H1 (cell line): ENCODE measurements at regions not wholly inside any gene's neighbourhood (a gene's known extent, or its start where the extent isn't known, plus 50 kb on each side); places are given as distances from the start of the nearest gene placed in this dataset.

ENCODE experiments used
- CTCF ChIA-PET: fragments of 300-600 bp; sonication (Branson Sonifier 250); formaldehyde crosslinking; loops from one replicate; lab custom pipeline; 2021; ENCODE audit not compliant: partially characterized antibody; lab: Charles Lee
- POLR2A ChIA-PET: fragments of 300-600 bp; sonication (Branson Sonifier 250); formaldehyde crosslinking; loops from one replicate; lab custom pipeline; 2021; ENCODE audit warnings: inconsistent platforms; ENCODE audit not compliant: partially characterized antibody; lab: Charles Lee
- DNase-seq, 2 experiments: peaks; one replicate each; pipeline versions ENCODE4 v3.0.0 to v3.0.0-alpha.2; 2010 to 2022; ENCODE audit warnings: low spot score in 2 of 2, low read depth in 1 of 2, mixed read lengths in 1 of 2
- FAIRE-seq: peaks from 2 replicates; lab custom pipeline; 2011; peaks lifted over from hg19 to GRCh38; lab: Jason Lieb, UNC
- H2AFZ ChIP-seq: 2 replicates; pipeline ENCODE4 v1.8.1; 2012; ENCODE audit warnings: low read length, inconsistent platforms
- H2AK5ac ChIP-seq: 2 replicates; pipeline ENCODE4 v1.6.1; 2013; ENCODE audit warnings: low read depth, low read length
- H2BK120ac ChIP-seq: replicated peaks from 2 replicates; pipeline ENCODE3; 2013; ENCODE audit warnings: low read depth, low read length, inconsistent platforms
- H2BK12ac ChIP-seq: 2 replicates; pipeline ENCODE4 v1.6.1; 2013; ENCODE audit warnings: low read depth, low read length
- H2BK15ac ChIP-seq: 2 replicates; pipeline ENCODE4 v1.6.1; 2013; ENCODE audit warnings: low read length
- H2BK20ac ChIP-seq: 2 replicates; pipeline ENCODE4 v1.6.1; 2013; ENCODE audit warnings: low read length
- H2BK5ac ChIP-seq: 2 replicates; pipeline ENCODE4 v1.6.1; 2013; ENCODE audit warnings: low read depth, low read length
- H3K14ac ChIP-seq: 2 replicates; pipeline ENCODE4 v1.6.1; 2013; ENCODE audit warnings: inconsistent platforms; ENCODE audit not compliant: insufficient read length
- H3K18ac ChIP-seq: 2 replicates; pipeline ENCODE4 v1.6.1; 2013; ENCODE audit warnings: low read length; ENCODE audit errors: extremely low read depth
- H3K23ac ChIP-seq: 2 replicates; pipeline ENCODE4 v1.6.1; 2013; ENCODE audit warnings: inconsistent platforms; ENCODE audit not compliant: insufficient read length
- H3K23me2 ChIP-seq: 2 replicates; pipeline ENCODE4 v1.6.1; 2013; ENCODE audit warnings: low read depth, low read length
- H3K27ac ChIP-seq: 2 replicates; pipeline ENCODE4 v1.6.1; 2011; ENCODE audit warnings: low read depth, low read length, inconsistent platforms
- H3K27me3 ChIP-seq, 4 experiments: replicated peaks in 1 of 4; 1 replicate in 1 of 4; 2 replicates in 3 of 4; pipeline versions ENCODE4 v1.6.1 to v1.8.1; 2011 to 2013; ENCODE audit warnings: low read length in 3 of 4, mild to moderate bottlenecking in 3 of 4, inconsistent platforms in 2 of 4, mixed read lengths in 2 of 4, moderate library complexity in 1 of 4; ENCODE audit not compliant: control insufficient read depth in 3 of 4, insufficient read depth in 3 of 4; ENCODE audit errors: extremely low read depth in 1 of 4
- H3K36me3 ChIP-seq, 4 experiments: 2 replicates each; pipeline versions ENCODE4 v1.6.1 to v1.8.1; 2011 to 2013; ENCODE audit warnings: mild to moderate bottlenecking in 4 of 4, low read length in 3 of 4, moderate library complexity in 2 of 4, control low read depth in 1 of 4, inconsistent platforms in 1 of 4; ENCODE audit not compliant: insufficient read depth in 4 of 4, control insufficient read depth in 2 of 4
- H3K4ac ChIP-seq: replicated peaks from 2 replicates; pipeline ENCODE3; 2013; ENCODE audit warnings: low read length, low read depth, mixed read lengths, inconsistent platforms; ENCODE audit not compliant: insufficient read length
- H3K4me1 ChIP-seq, 4 experiments: replicated peaks in 1 of 4; 1 replicate in 1 of 4; 2 replicates in 3 of 4; pipeline versions ENCODE4 v1.6.1 to v1.8.1; 2011 to 2013; ENCODE audit warnings: low read length in 3 of 4, inconsistent platforms in 2 of 4, mixed read lengths in 1 of 4; ENCODE audit not compliant: insufficient read depth in 4 of 4, control insufficient read depth in 3 of 4
- H3K4me2 ChIP-seq, 2 experiments: 2 replicates each; pipeline versions ENCODE4 v1.6.1 to v1.8.1; 2011 to 2013; ENCODE audit warnings: low read depth in 2 of 2, low read length in 2 of 2, control low read depth in 1 of 2, inconsistent platforms in 1 of 2, mild to moderate bottlenecking in 1 of 2; ENCODE audit not compliant: insufficient read depth in 1 of 2
- H3K4me3 ChIP-seq, 4 experiments: fragments of 200-600, 300-600 bp in 1 of 4; sonication (generic), shearing (Covaris generic), sonication (Bioruptor Twin) in 1 of 4; 2 replicates each; pipeline versions ENCODE4 v1.5.1 to v1.8.1; 2011 to 2016; ENCODE audit warnings: low read length in 4 of 4, low read depth in 3 of 4, control low read depth in 2 of 4, inconsistent platforms in 2 of 4, mild to moderate bottlenecking in 2 of 4, mixed read lengths in 1 of 4, moderate library complexity in 1 of 4; ENCODE audit not compliant: insufficient read depth in 2 of 4; ENCODE audit errors: extremely low read depth in 1 of 4
- H3K56ac ChIP-seq: replicated peaks from 2 replicates; pipeline ENCODE3; 2013; ENCODE audit warnings: low read depth, mild to moderate bottlenecking, mixed read lengths, low read length, inconsistent platforms; ENCODE audit not compliant: insufficient read length
- H3K79me1 ChIP-seq: 2 replicates; pipeline ENCODE4 v1.6.1; 2013; ENCODE audit warnings: low read depth, low read length, control low read depth
- H3K79me2 ChIP-seq, 2 experiments: 2 replicates each; pipeline versions ENCODE4 v1.6.1 to v1.8.1; 2012 to 2013; ENCODE audit warnings: low read length in 2 of 2, mild to moderate bottlenecking in 2 of 2, inconsistent platforms in 1 of 2; ENCODE audit not compliant: insufficient read depth in 2 of 2, control insufficient read depth in 1 of 2
- H3K9ac ChIP-seq, 4 experiments: replicated peaks in 1 of 4; 1 replicate in 1 of 4; 2 replicates in 3 of 4; pipeline versions ENCODE4 v1.6.1 to v1.8.1; 2011 to 2013; ENCODE audit warnings: low read depth in 3 of 4, low read length in 3 of 4, control low read depth in 2 of 4, mild to moderate bottlenecking in 2 of 4, moderate library complexity in 2 of 4, inconsistent platforms in 1 of 4; ENCODE audit errors: extremely low read depth in 1 of 4
- H3K9me3 ChIP-seq, 2 experiments: 2 replicates each; pipeline versions ENCODE4 v1.6.1 to v1.8.1; 2012 to 2013; ENCODE audit warnings: mild to moderate bottlenecking in 2 of 2, moderate library complexity in 2 of 2, control low read depth in 1 of 2, inconsistent platforms in 1 of 2, low read depth in 1 of 2, low read length in 1 of 2, mixed read lengths in 1 of 2; ENCODE audit not compliant: insufficient read depth in 2 of 2
- H4K20me1 ChIP-seq, 2 experiments: replicated peaks in 1 of 2; 2 replicates each; pipeline versions ENCODE3 to v1.8.1; 2011 to 2013; ENCODE audit warnings: inconsistent platforms in 2 of 2, low read length in 2 of 2, mild to moderate bottlenecking in 1 of 2; ENCODE audit not compliant: insufficient read depth in 2 of 2, control insufficient read depth in 1 of 2
- H4K5ac ChIP-seq: 2 replicates; pipeline ENCODE4 v1.6.1; 2013; ENCODE audit warnings: low read length, low read depth, mixed read lengths, inconsistent platforms; ENCODE audit not compliant: insufficient read length
- H4K8ac ChIP-seq: 2 replicates; pipeline ENCODE4 v1.8.0; 2013; ENCODE audit warnings: mild to moderate bottlenecking, moderate library complexity, low read length, inconsistent platforms; ENCODE audit not compliant: insufficient read depth; ENCODE audit errors: extremely low read depth
- H4K91ac ChIP-seq: replicated peaks from 2 replicates; pipeline ENCODE3; 2013; ENCODE audit warnings: low read length, mixed read lengths, inconsistent platforms; ENCODE audit not compliant: insufficient read length
- BRCA1 ChIP-seq: IDR thresholded peaks from 2 replicates; pipeline ENCODE4 v1.6.1; 2012; ENCODE audit warnings: low read depth, low read length, improper control_type of control experiment
- CBX5 ChIP-seq: fragments of 300-800, 300-1000 bp; sonication (generic); IDR thresholded peaks from 2 replicates; pipeline ENCODE4 v1.7.1; 2016; ENCODE audit warnings: antibody characterized with exemption, low read length, low read depth
- JUND ChIP-seq: IDR thresholded peaks from 2 replicates; pipeline ENCODE4 v1.6.1; 2011; ENCODE audit warnings: mild to moderate bottlenecking, improper control_type of control experiment, low read length
- KDM4A ChIP-seq: IDR thresholded peaks from one replicate; pipeline ENCODE4 v1.7.1; 2012; ENCODE audit warnings: low read depth, mild to moderate bottlenecking, moderate library complexity, low read length, inconsistent platforms; ENCODE audit not compliant: severe bottlenecking
- NANOG ChIP-seq: IDR thresholded peaks from 2 replicates; pipeline ENCODE4 v1.6.1; 2011; ENCODE audit warnings: low read length, low read depth, mild to moderate bottlenecking, inconsistent platforms; ENCODE audit not compliant: insufficient read depth, poor library complexity, severe bottlenecking
- POU5F1 ChIP-seq: IDR thresholded peaks from 2 replicates; pipeline ENCODE4 v1.6.1; 2011; ENCODE audit warnings: low read depth, mild to moderate bottlenecking, low read length, moderate library complexity
- RBBP5 ChIP-seq: IDR thresholded peaks from 2 replicates; pipeline ENCODE4 v1.7.1; 2012; ENCODE audit warnings: low read depth, mild to moderate bottlenecking, inconsistent platforms, low read length, moderate library complexity, borderline replicate concordance
- SIN3A ChIP-seq, 2 experiments: IDR thresholded peaks in 1 of 2; conservative IDR thresholded peaks in 1 of 2; 2 replicates each; pipeline ENCODE4 v1.6.1; 2011 to 2012; ENCODE audit warnings: low read length in 2 of 2, improper control_type of control experiment in 1 of 2, low read depth in 1 of 2, mild to moderate bottlenecking in 1 of 2
- TAF1 ChIP-seq: IDR thresholded peaks from 2 replicates; pipeline ENCODE4 v1.6.1; 2011; ENCODE audit warnings: mild to moderate bottlenecking, low read depth, low read length
- TAF7 ChIP-seq: optimal IDR thresholded peaks from 2 replicates; pipeline ENCODE3; 2011; ENCODE audit warnings: low read depth, mild to moderate bottlenecking, inconsistent platforms, low read length, moderate library complexity, borderline replicate concordance
- WGBS, 2 experiments: shearing (Covaris generic) in 1 of 2; methylation state at CpG; one replicate each; pipeline versions ENCODE4 v1.1.6 to v1.1.7; 2013 to 2015; ENCODE audit warnings: low lambda C conversion rate in 2 of 2, mixed read lengths in 2 of 2, inconsistent platforms in 1 of 2, low coverage in 1 of 2, missing lambda C conversion rate in 1 of 2; ENCODE audit not compliant: insufficient replicate concordance in 2 of 2, insufficient coverage in 1 of 2, insufficient read length in 1 of 2; ENCODE audit errors: extremely low coverage in 1 of 2, missing lambda C conversion rate in 1 of 2; 5-methylcytosine and 5-hydroxymethylcytosine counted together

- DNase-seq (no peak), FAIRE-seq (no peak)
- Histone ChIP-seq H3K4me2 (no peak overlapping the region), H3K4me3 (no peak overlapping the region), H4K91ac (no peak overlapping the region), H3K4ac (no peak overlapping the region), H2BK20ac (no peak overlapping the region), H3K4me1 (0 out of 7 replicates have a peak, but pooled peaks cover 0 to 3% (median 0%) of the 10 kb centered on the region in 4 experiments), H2AK5ac (no peak overlapping the region), H2BK5ac (no peak overlapping the region), H4K5ac (no peak overlapping the region), H3K14ac (no peak overlapping the region), H4K8ac (no peak overlapping the region), H3K18ac (no peak overlapping the region), H3K27me3 (no peaks in the 10 kb centered on the region), H3K56ac (no peak overlapping the region), H4K20me1 (no peaks in the 10 kb centered on the region), H3K23ac (no peak overlapping the region), H3K23me2 (no peaks in the 10 kb centered on the region), H3K36me3 (no peaks in the 10 kb centered on the region), H3K27ac (no peak overlapping the region), H2BK15ac (no peak overlapping the region), H3K9me3 (no peaks in the 10 kb centered on the region), H3K9ac (no peak overlapping the region), H2BK12ac (no peak overlapping the region), H2AFZ (no peak overlapping the region), H3K79me2 (no peaks in the 10 kb centered on the region), H3K79me1 (no peaks in the 10 kb centered on the region), H2BK120ac (no peak overlapping the region)
- ChIA-PET CTCF (no interaction called here), POLR2A (no interaction called here)
- 93% methylated on average over 1 of the region's 1 CpG; no CpG with 5 or more reads in 1 of the 2 experiments for whole genome bisulfite sequencing, 2 experiments
- TF ChIP-seq CBX5 (no peak), BRCA1 (no peak), JUND (no peak), KDM4A (no peak), POU5F1 (no peak), TAF7 (no peak), NANOG (no peak), RBBP5 (no peak), SIN3A (conservative IDR thresholded peaks at IDR 0.05 in 1 of 2, IDR thresholded peaks at IDR 0.05 in 1 of 2; ENCODE audit: low read depth in 1 of 2, low read length in 2 of 2) (no peak), TAF1 (no peak)
Measured at GRCh38 chr6:22401206-22401605, 104.4 kb upstream of the PRL start.
